HepG2 (cell line): ENCODE measurements at regions not wholly inside any gene's neighbourhood (a gene's known extent, or its start where the extent isn't known, plus 50 kb on each side); places are given as distances from the start of the nearest gene placed in this dataset.

Source experiments
- ATAC-seq: fragments of 200-7000 bp; cut with Tn5 transposase; 3 replicates; pipeline ENCODE4 v1.9.1; 2020; ENCODE audit warnings: mild to moderate bottlenecking, moderate library complexity
- BruUV-seq: library from RNA; stranded (reverse); fragments of 400-500 nt; replicated peaks from 2 replicates; lab custom pipeline; 2021; lab: Mats Ljungman, UMichigan
- CTCF ChIA-PET: fragments of 300-600 bp; formaldehyde crosslinking; extraction: SDS; loops from one replicate; lab custom pipeline; 2021; ENCODE audit warnings: low total read pairs, inconsistent platforms, low intra/inter-chr PET ratio; lab: Yijun Ruan, JAX
- POLR2A ChIA-PET: fragments of 350-600 bp; sonication (Branson Sonifier 250); formaldehyde crosslinking; loops from one replicate; lab custom pipeline; 2020; ENCODE audit warnings: antibody characterized with exemption, inconsistent platforms; lab: Yijun Ruan, JAX
- DNase-seq: peaks from one replicate; pipeline ENCODE4 v3.0.0-alpha.2; 2015; ENCODE audit warnings: low spot score
- FAIRE-seq: peaks from 3 replicates; lab custom pipeline; 2011; peaks lifted over from hg19 to GRCh38; lab: Jason Lieb, UNC
- H2AFZ ChIP-seq: one replicate; pipeline ENCODE4 v1.6.1; 2011; ENCODE audit warnings: low read length, inconsistent platforms
- H3K27ac ChIP-seq: fragments of 300-600 bp; 3 replicates; pipeline ENCODE4 v1.8.0; 2011; ENCODE audit warnings: mixed run types, mild to moderate bottlenecking, mixed read lengths, low read length, inconsistent platforms; ENCODE audit not compliant: insufficient read depth; ENCODE audit errors: extremely low read length
- H3K27me3 ChIP-seq, 2 experiments: fragments of 200-600 bp in 1 of 2; 2 replicates in 1 of 2; 3 replicates in 1 of 2; pipeline versions ENCODE4 v1.6.0 to v1.8.0; 2011; ENCODE audit warnings: low read length in 2 of 2, mild to moderate bottlenecking in 2 of 2, moderate library complexity in 2 of 2, inconsistent platforms in 1 of 2; ENCODE audit not compliant: insufficient read depth in 2 of 2, control insufficient read depth in 1 of 2
- H3K36me3 ChIP-seq, 2 experiments: fragments of 200-600 bp in 1 of 2; replicated peaks in 1 of 2; 2 replicates in 1 of 2; 3 replicates in 1 of 2; pipeline versions ENCODE4 v1.5.1 to v1.8.0; 2011; ENCODE audit warnings: low read length in 2 of 2, inconsistent platforms in 1 of 2; ENCODE audit not compliant: insufficient read depth in 2 of 2, control insufficient read depth in 1 of 2
- H3K4me1 ChIP-seq: 2 replicates; pipeline ENCODE4 v1.5.1; 2012; ENCODE audit warnings: low read length, inconsistent platforms; ENCODE audit not compliant: insufficient read depth
- H3K4me2 ChIP-seq: 2 replicates; pipeline ENCODE4 v1.6.0; 2011; ENCODE audit warnings: low read depth, low read length, inconsistent platforms
- H3K4me3 ChIP-seq, 3 experiments: fragments of 200-600 bp in 1 of 3; sonication (generic), shearing (Covaris generic) in 1 of 3; replicated peaks in 1 of 3; 2 replicates each; pipeline ENCODE4 v1.5.1; 2011 to 2016; ENCODE audit warnings: low read length in 3 of 3, inconsistent platforms in 2 of 3, low read depth in 2 of 3, mild to moderate bottlenecking in 2 of 3, control low read depth in 1 of 3, mixed read lengths in 1 of 3; ENCODE audit not compliant: insufficient read depth in 1 of 3
- H3K79me2 ChIP-seq: one replicate; pipeline ENCODE4 v1.6.1; 2011; ENCODE audit warnings: low read length, inconsistent platforms; ENCODE audit not compliant: insufficient read depth
- H3K9ac ChIP-seq: 2 replicates; pipeline ENCODE4 v1.6.0; 2011; ENCODE audit warnings: mild to moderate bottlenecking, low read depth, low read length, inconsistent platforms; ENCODE audit not compliant: insufficient read depth
- H3K9me3 ChIP-seq: 2 replicates; pipeline ENCODE4 v1.5.1; 2012; ENCODE audit warnings: mild to moderate bottlenecking, low read length
- H4K20me1 ChIP-seq: 2 replicates; pipeline ENCODE4 v1.6.0; 2011; ENCODE audit warnings: inconsistent platforms, mild to moderate bottlenecking, low read length, moderate library complexity; ENCODE audit not compliant: insufficient read depth
- ATF3 ChIP-seq: sonication (generic); formaldehyde crosslinking; IDR thresholded peaks from 2 replicates; pipeline ENCODE4 v1.4.0; 2020; ENCODE audit warnings: missing genetic modification reagents
- CEBPB ChIP-seq: IDR thresholded peaks from 2 replicates; pipeline ENCODE4 v1.6.1; 2011; ENCODE audit warnings: low read depth, low read length, improper control_type of control experiment, borderline replicate concordance
- RFX3 ChIP-seq: IDR thresholded peaks from 2 replicates; pipeline ENCODE4 v1.6.1; 2016; ENCODE audit warnings: missing biosample characterization, missing genetic modification reagents
- ZNF30 ChIP-seq: sonication (generic); formaldehyde crosslinking; IDR thresholded peaks from 2 replicates; pipeline ENCODE4 v1.5.0; 2020; ENCODE audit warnings: mild to moderate bottlenecking, missing genetic modification reagents
- WGBS: methylation state at CpG from one replicate; pipeline ENCODE4 v1.1.6; 2017; ENCODE audit warnings: low lambda C conversion rate; 5-methylcytosine and 5-hydroxymethylcytosine counted together
- in situ Hi-C: cut with HindIII; loops from 2 replicates; pipeline ENCODE4 v1.10.0; 2017; ENCODE audit warnings: low pct_unique_long_range_greater_than_20kb; ENCODE audit not compliant: extremely low pct_ligation_motif_present
- intact Hi-C: fragments of 100-400 bp; cut with micrococcal nuclease; formaldehyde crosslinking; loops from one replicate; pipeline ENCODE4 v1.10.0; 2022; ENCODE audit not compliant: unreplicated experiment

- CTCF ChIA-PET, result no interaction called here
- FAIRE-seq, result no peak
- no peaks in the 10 kb centered on the region for H3K4me1 ChIP-seq
- POLR2A ChIA-PET, result no interaction called here
- no peak for DNase-seq
- intact Hi-C loops, result no loop called here
- no peak overlapping the region for H3K4me2 ChIP-seq
- BruUV-seq, result no TSS peak
- H3K4me3 ChIP-seq, result no peak overlapping the region
- H3K79me2 ChIP-seq, result no peaks in the 10 kb centered on the region
- H2AFZ ChIP-seq, result no peak overlapping the region
- H3K27ac ChIP-seq, result no peak overlapping the region
- H3K9ac ChIP-seq, result no peak overlapping the region
- in situ Hi-C loops, result no loop called here
- ATAC-seq, result no peak
- H3K27me3 ChIP-seq, result no peaks in the 10 kb centered on the region
- TF ChIP-seq RFX3, result no peak
- no peak for TF ChIP-seq ATF3 (CRISPR knock-in tag)
- TF ChIP-seq, all 625 proteins: peak for 0
- 7% methylated on average over 3 of the region's 3 CpGs for WGBS
- no peaks in the 10 kb centered on the region for H4K20me1 ChIP-seq
- no peaks in the 10 kb centered on the region for H3K36me3 ChIP-seq
- no peaks in the 10 kb centered on the region for H3K9me3 ChIP-seq
Observed at GRCh38 chr12:23335593-23335992, 613.9 kb downstream of the SOX5 start.

DNA sequence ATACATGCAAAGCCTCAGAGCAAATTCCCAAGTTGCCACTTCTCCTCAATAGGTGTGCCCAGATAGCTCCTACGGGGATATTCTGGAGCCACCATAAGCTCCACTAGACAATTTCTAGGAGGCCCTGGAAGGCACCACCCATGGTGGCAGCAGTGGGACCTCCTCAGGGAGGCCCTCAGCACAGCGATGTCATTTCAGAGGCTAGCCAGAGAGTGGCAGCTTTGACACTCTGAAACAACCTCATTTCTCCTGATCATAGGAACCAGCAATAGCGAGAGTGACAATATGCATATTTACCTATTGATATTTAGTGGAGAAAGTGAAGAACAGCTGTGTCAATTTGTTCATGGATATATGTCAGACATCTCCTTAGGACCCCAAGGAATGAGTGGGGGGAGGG, 612.3 kb downstream of the SOX5 start:
- no peak overlapping the region for H3K4me3 ChIP-seq
- no peaks in the 10 kb centered on the region for H3K4me1 ChIP-seq
- no peaks in the 10 kb centered on the region for H3K79me2 ChIP-seq
- no TSS peak for BruUV-seq
- no peak for ATAC-seq
- H3K9ac ChIP-seq, result no peak overlapping the region
- in situ Hi-C loops, result no loop called here
- CTCF ChIA-PET, result no interaction called here
- no peak overlapping the region for H2AFZ ChIP-seq
- no peak overlapping the region for H3K4me2 ChIP-seq
- no peaks in the 10 kb centered on the region for H3K36me3 ChIP-seq
- TF ChIP-seq CEBPB (no peak), ZNF30 (CRISPR knock-in tag) (no peak)
- TF ChIP-seq, all 625 proteins: peak for 0
- DNase-seq (no peak), FAIRE-seq (no peak)
- WGBS, result 27% methylated on average over 2 of the region's 3 CpGs
- POLR2A ChIA-PET, result no interaction called here
- no peaks in the 10 kb centered on the region for H4K20me1 ChIP-seq
- H3K27me3 ChIP-seq, result no peaks in the 10 kb centered on the region
- H3K9me3 ChIP-seq, result no peaks in the 10 kb centered on the region
- intact Hi-C loops, result no loop called here
- no peak overlapping the region for H3K27ac ChIP-seq
